Caco-2 (cell line): ENCODE measurements at regions not wholly inside any gene's neighbourhood (a gene's known extent, or its start where the extent isn't known, plus 50 kb on each side); places are given as distances from the start of the nearest gene placed in this dataset.

Experiments used
- BruUV-seq: library from RNA; stranded (reverse); fragments of 400-500 nt; replicated peaks from 2 replicates; lab custom pipeline; 2021; lab: Mats Ljungman, UMichigan
- CTCF ChIA-PET: fragments of 300-600 bp; sonication (Branson Sonifier 250); formaldehyde crosslinking; loops from one replicate; lab custom pipeline; 2022; ENCODE audit warnings: antibody characterized with exemption; lab: Charles Lee
- POLR2A ChIA-PET: fragments of 300-600 bp; sonication (Branson Sonifier 250); formaldehyde crosslinking; loops from one replicate; lab custom pipeline; 2022; ENCODE audit warnings: antibody characterized with exemption; lab: Charles Lee
- DNase-seq, 2 experiments: peaks; one replicate each; pipeline versions ENCODE4 v3.0.0 to v3.0.0-alpha.2; 2020 to 2022
- H3K27me3 ChIP-seq: replicated peaks from 2 replicates; pipeline ENCODE4 v1.6.0; 2011; ENCODE audit warnings: low read length; ENCODE audit not compliant: control insufficient read depth, insufficient read depth
- H3K36me3 ChIP-seq: 2 replicates; pipeline ENCODE4 v1.5.1; 2011; ENCODE audit warnings: low read length; ENCODE audit not compliant: control insufficient read depth, insufficient read depth
- H3K4me1 ChIP-seq: fragments of 250-450 bp; sonication (Bioruptor Pico); 2 replicates; pipeline ENCODE4 v1.5.1; 2020; ENCODE audit warnings: mild to moderate bottlenecking
- H3K4me3 ChIP-seq: 2 replicates; pipeline ENCODE4 v1.5.1; 2011; ENCODE audit warnings: low read depth, mild to moderate bottlenecking, control low read depth, low read length
- H3K9me3 ChIP-seq: fragments of 250-450 bp; sonication (Bioruptor Pico); 2 replicates; pipeline ENCODE4 v1.5.1; 2020; ENCODE audit warnings: mild to moderate bottlenecking, moderate library complexity
- H3K27ac Mint-ChIP-seq: one replicate; pipeline ENCODE4 v1.8.0; 2022; ENCODE audit warnings: mixed read lengths; ENCODE audit not compliant: unreplicated experiment
- H3K27me3 Mint-ChIP-seq: one replicate; pipeline ENCODE4 v1.8.0; 2022; ENCODE audit warnings: mixed read lengths; ENCODE audit not compliant: insufficient read depth, unreplicated experiment
- H3K36me3 Mint-ChIP-seq: one replicate; pipeline ENCODE4 v1.8.0; 2022; ENCODE audit warnings: mild to moderate bottlenecking, mixed read lengths; ENCODE audit not compliant: insufficient read depth, unreplicated experiment
- H3K4me1 Mint-ChIP-seq: one replicate; pipeline ENCODE4 v1.8.0; 2022; ENCODE audit warnings: low read depth, mixed read lengths; ENCODE audit not compliant: unreplicated experiment
- H3K4me3 Mint-ChIP-seq: one replicate; pipeline ENCODE4 v1.8.0; 2022; ENCODE audit warnings: mild to moderate bottlenecking, moderate library complexity, mixed read lengths; ENCODE audit not compliant: unreplicated experiment
- H3K9me3 Mint-ChIP-seq: one replicate; pipeline ENCODE4 v1.8.0; 2022; ENCODE audit warnings: mixed read lengths; ENCODE audit not compliant: unreplicated experiment
- CTCF ChIP-seq, 2 experiments: fragments of 200-600 bp in 1 of 2; IDR thresholded peaks; 1 replicate in 1 of 2; 2 replicates in 1 of 2; pipeline versions ENCODE4 v1.5.1 to v1.8.0; 2011 to 2022; ENCODE audit warnings: antibody characterized with exemption in 1 of 2, control low read depth in 1 of 2, inconsistent platforms in 1 of 2, low read depth in 1 of 2, low read length in 1 of 2, mild to moderate bottlenecking in 1 of 2, moderate library complexity in 1 of 2; ENCODE audit not compliant: insufficient read depth in 1 of 2, severe bottlenecking in 1 of 2, unreplicated experiment in 1 of 2
- intact Hi-C: fragments of 100-400 bp; cut with micrococcal nuclease; formaldehyde crosslinking; loops from one replicate; pipeline ENCODE4 v1.10.0; 2022; ENCODE audit not compliant: unreplicated experiment

GRCh38 chr6:71507183-71507582 is 218.6 kb downstream of the OGFRL1 start:
- ChIA-PET CTCF (no interaction called here), POLR2A (no interaction called here)
- Histone ChIP-seq H3K4me1 (peaks cover 17% of the 10 kb centered on the region), H3K36me3 (no peaks in the 10 kb centered on the region), H3K4me3 (no peak overlapping the region), H3K27me3 (no peaks in the 10 kb centered on the region), H3K9me3 (peaks cover 3% of the 10 kb centered on the region; the same call in 1 of the 2 replicates)
- peaks cover 16% of the 10 kb centered on the region for H3K4me1 Mint-ChIP-seq
- no peak overlapping the region for H3K4me3 Mint-ChIP-seq
- no peak for TF ChIP-seq CTCF (IDR thresholded peaks at IDR 0.05; ENCODE audit: insufficient read depth in 1 of 2, low read depth in 1 of 2, low read length in 1 of 2, severe bottlenecking in 1 of 2, unreplicated experiment in 1 of 2)
- no peaks in the 10 kb centered on the region for H3K36me3 Mint-ChIP-seq
- no TSS peak for BruUV-seq
- H3K27ac Mint-ChIP-seq: no peak overlapping the region
- H3K27me3 Mint-ChIP-seq: no peaks in the 10 kb centered on the region
- H3K9me3 Mint-ChIP-seq: no peaks in the 10 kb centered on the region
- intact Hi-C loops: loop anchor here (10.0 kb wide), 1 partner anchor 52 kb away; no protein-coding TSS in a partner anchor
- DNase-seq: no peak

GRCh38 chr6:71509191-71510005 is 220.8 kb downstream of the OGFRL1 start:
- H3K9me3 Mint-ChIP-seq: no peaks in the 10 kb centered on the region
- H3K27ac Mint-ChIP-seq: peak overlapping the region; percentile 50
- peaks cover 15% of the 10 kb centered on the region for H3K4me1 Mint-ChIP-seq
- POLR2A ChIA-PET: interaction anchor here (0.5 kb wide), 1 partner anchor 785 kb away, joined by 3 read pairs; no protein-coding TSS in a partner anchor
- Histone ChIP-seq H3K4me3 (no peak overlapping the region), H3K36me3 (no peaks in the 10 kb centered on the region), H3K9me3 (peaks cover 3% of the 10 kb centered on the region; the same call in 1 of the 2 replicates), H3K4me1 (0 out of 2 replicates have a peak, but pooled peaks cover 3% of the 10 kb centered on the region), H3K27me3 (no peaks in the 10 kb centered on the region)
- H3K36me3 Mint-ChIP-seq: no peaks in the 10 kb centered on the region
- no peaks in the 10 kb centered on the region for H3K27me3 Mint-ChIP-seq
- no peak for DNase-seq
- H3K4me3 Mint-ChIP-seq: no peak overlapping the region
- CTCF ChIA-PET: interaction anchor here (0.7 to 2.1 kb wide), 5 partner anchors 20 to 1289 kb away, joined by 3 to 8 read pairs (median 4); no protein-coding TSS in a partner anchor
- no peak for TF ChIP-seq CTCF (IDR thresholded peaks at IDR 0.05; ENCODE audit: insufficient read depth in 1 of 2, low read depth in 1 of 2, low read length in 1 of 2, severe bottlenecking in 1 of 2, unreplicated experiment in 1 of 2)
- no TSS peak for BruUV-seq
- intact Hi-C loops: loop anchor here (1.0 to 10.0 kb wide), 3 partner anchors 55 to 317 kb away; no protein-coding TSS in a partner anchor

GRCh38 chr6:71510057-71510713 is 221.6 kb downstream of the OGFRL1 start:
- POLR2A ChIA-PET: no interaction called here
- CTCF ChIA-PET: interaction anchor here (0.5 to 2.1 kb wide), 7 partner anchors 20 to 1289 kb away, joined by 3 to 8 read pairs (median 4); no protein-coding TSS in a partner anchor
- Histone ChIP-seq H3K9me3 (peaks cover 3% of the 10 kb centered on the region; the same call in 1 of the 2 replicates), H3K4me3 (no peak overlapping the region), H3K27me3 (no peaks in the 10 kb centered on the region), H3K36me3 (no peaks in the 10 kb centered on the region), H3K4me1 (0 out of 2 replicates have a peak, but pooled peaks cover 3% of the 10 kb centered on the region)
- Mint-ChIP-seq H3K9me3 (no peaks in the 10 kb centered on the region), H3K27me3 (no peaks in the 10 kb centered on the region), H3K4me1 (peaks cover 7% of the 10 kb centered on the region), H3K36me3 (no peaks in the 10 kb centered on the region), H3K27ac (peak overlapping the region; percentile 50), H3K4me3 (no peak overlapping the region)
- intact Hi-C loops: loop anchor here (1.0 to 5.0 kb wide), 2 partner anchors 126 to 318 kb away; no protein-coding TSS in a partner anchor
- DNase-seq: peak; percentile 54 to 69
- TF ChIP-seq CTCF (IDR thresholded peaks at IDR 0.05; ENCODE audit: insufficient read depth in 1 of 2, low read depth in 1 of 2, low read length in 1 of 2, severe bottlenecking in 1 of 2, unreplicated experiment in 1 of 2): peak; percentile 59 to 68
- no TSS peak for BruUV-seq
